ENCODE measurements at regions not wholly inside any gene's neighbourhood (a gene's known extent, or its start where the extent isn't known, plus 50 kb on each side); places are given as distances from the start of the nearest gene placed in this dataset.

DNA sequence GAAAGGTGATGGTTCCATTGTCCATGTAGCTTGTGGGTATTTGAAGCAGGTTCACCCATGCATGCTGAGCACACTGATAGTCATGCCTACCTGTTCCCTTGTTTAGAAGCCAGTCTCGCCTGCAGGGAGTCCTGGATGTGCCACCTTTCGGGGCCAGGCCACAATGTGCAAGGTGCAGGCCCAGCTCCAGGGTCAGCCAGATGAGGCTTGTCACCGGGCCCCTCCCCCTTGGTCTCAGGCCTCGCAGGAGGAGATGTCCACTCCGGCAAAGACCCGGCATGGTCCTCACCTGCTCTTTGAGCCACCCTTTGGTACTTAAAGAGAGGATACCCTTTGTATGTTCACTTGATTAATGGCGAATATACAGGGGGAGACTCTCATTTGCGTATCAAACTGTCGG, 140.4 kb upstream of the RTL1 start:
- TF ChIP-seq, protein P1, sequence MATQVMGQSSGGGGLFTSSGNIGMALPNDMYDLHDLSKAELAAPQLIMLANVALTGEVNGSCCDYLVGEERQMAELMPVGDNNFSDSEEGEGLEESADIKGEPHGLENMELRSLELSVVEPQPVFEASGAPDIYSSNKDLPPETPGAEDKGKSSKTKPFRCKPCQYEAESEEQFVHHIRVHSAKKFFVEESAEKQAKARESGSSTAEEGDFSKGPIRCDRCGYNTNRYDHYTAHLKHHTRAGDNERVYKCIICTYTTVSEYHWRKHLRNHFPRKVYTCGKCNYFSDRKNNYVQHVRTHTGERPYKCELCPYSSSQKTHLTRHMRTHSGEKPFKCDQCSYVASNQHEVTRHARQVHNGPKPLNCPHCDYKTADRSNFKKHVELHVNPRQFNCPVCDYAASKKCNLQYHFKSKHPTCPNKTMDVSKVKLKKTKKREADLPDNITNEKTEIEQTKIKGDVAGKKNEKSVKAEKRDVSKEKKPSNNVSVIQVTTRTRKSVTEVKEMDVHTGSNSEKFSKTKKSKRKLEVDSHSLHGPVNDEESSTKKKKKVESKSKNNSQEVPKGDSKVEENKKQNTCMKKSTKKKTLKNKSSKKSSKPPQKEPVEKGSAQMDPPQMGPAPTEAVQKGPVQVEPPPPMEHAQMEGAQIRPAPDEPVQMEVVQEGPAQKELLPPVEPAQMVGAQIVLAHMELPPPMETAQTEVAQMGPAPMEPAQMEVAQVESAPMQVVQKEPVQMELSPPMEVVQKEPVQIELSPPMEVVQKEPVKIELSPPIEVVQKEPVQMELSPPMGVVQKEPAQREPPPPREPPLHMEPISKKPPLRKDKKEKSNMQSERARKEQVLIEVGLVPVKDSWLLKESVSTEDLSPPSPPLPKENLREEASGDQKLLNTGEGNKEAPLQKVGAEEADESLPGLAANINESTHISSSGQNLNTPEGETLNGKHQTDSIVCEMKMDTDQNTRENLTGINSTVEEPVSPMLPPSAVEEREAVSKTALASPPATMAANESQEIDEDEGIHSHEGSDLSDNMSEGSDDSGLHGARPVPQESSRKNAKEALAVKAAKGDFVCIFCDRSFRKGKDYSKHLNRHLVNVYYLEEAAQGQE (IDR thresholded peaks at IDR 0.05; ENCODE audit: insufficient read depth in 1 of 2, low read depth in 2 of 2, low read length in 2 of 2): no peak
- TF ChIP-seq SIN3A (IDR thresholded peaks at IDR 0.05; ENCODE audit: borderline replicate concordance, insufficient read depth, low read length): no peak
- no peak for TF ChIP-seq POLR2AphosphoS5 (IDR thresholded peaks at IDR 0.05; ENCODE audit: low read depth, low read length)
- no peak for TF ChIP-seq FOXP2 (optimal IDR thresholded peaks at IDR 0.05; ENCODE audit: borderline replicate concordance, extremely low read depth, extremely low read length, insufficient read depth)
- no peak for TF ChIP-seq TAF1 (IDR thresholded peaks at IDR 0.05; ENCODE audit: borderline replicate concordance, insufficient read depth, low read length)

DNA sequence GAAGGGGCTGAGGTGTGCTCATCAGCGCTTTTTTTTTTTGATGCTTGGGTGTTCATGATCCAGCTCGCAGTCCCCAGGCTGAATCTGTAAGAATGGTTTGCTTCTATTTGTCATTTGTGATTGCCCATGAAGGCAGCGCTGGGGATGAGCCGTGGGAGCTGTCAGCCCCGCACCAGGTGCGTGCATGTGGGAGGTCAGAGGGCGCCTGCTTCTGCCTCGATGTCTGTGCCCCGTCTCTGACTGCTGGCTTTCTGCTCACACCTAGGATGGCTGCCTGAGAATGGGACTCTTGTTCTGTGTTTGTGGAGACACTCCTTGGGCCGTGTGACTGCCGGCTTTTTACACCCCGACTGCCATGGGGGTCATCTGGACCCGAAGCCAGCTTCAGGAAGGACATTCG, 141.2 kb upstream of the RTL1 start:
- TF ChIP-seq SIN3A (IDR thresholded peaks at IDR 0.05; ENCODE audit: borderline replicate concordance, insufficient read depth, low read length) (no peak), FOXP2 (optimal IDR thresholded peaks at IDR 0.05; ENCODE audit: borderline replicate concordance, extremely low read depth, extremely low read length, insufficient read depth) (no peak), TAF1 (IDR thresholded peaks at IDR 0.05; ENCODE audit: borderline replicate concordance, insufficient read depth, low read length) (no peak), POLR2AphosphoS5 (IDR thresholded peaks at IDR 0.05; ENCODE audit: low read depth, low read length) (no peak)
- TF ChIP-seq, protein P1 (IDR thresholded peaks at IDR 0.05; ENCODE audit: insufficient read depth in 1 of 2, low read depth in 2 of 2, low read length in 2 of 2): no peak

DNA sequence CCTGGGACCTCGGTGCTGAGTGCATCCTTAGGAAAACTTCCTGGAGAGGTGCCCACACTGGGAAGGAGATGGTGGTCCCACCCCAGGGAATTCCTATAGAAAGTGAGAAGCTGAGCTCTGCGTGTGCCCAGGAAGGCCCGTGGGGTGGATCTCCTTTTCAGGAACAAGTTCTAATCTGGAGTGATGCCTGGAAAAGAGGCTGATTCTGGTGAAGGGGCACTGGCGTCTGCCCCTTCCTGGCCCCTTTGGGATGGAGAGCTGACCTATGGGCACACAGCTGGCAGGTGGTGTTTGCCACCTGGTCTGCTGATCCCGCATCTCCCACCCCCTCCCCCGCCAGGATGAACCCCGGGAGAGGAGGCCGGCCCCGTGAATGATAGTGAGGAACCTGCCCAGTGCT, 142.0 kb upstream of the RTL1 start:
- TF ChIP-seq, protein P1 (IDR thresholded peaks at IDR 0.05; ENCODE audit: insufficient read depth in 1 of 2, low read depth in 2 of 2, low read length in 2 of 2): no peak
- TF ChIP-seq SIN3A (IDR thresholded peaks at IDR 0.05; ENCODE audit: borderline replicate concordance, insufficient read depth, low read length) (no peak), FOXP2 (optimal IDR thresholded peaks at IDR 0.05; ENCODE audit: borderline replicate concordance, extremely low read depth, extremely low read length, insufficient read depth) (no peak), POLR2AphosphoS5 (IDR thresholded peaks at IDR 0.05; ENCODE audit: low read depth, low read length) (no peak), TAF1 (IDR thresholded peaks at IDR 0.05; ENCODE audit: borderline replicate concordance, insufficient read depth, low read length) (no peak)

DNA sequence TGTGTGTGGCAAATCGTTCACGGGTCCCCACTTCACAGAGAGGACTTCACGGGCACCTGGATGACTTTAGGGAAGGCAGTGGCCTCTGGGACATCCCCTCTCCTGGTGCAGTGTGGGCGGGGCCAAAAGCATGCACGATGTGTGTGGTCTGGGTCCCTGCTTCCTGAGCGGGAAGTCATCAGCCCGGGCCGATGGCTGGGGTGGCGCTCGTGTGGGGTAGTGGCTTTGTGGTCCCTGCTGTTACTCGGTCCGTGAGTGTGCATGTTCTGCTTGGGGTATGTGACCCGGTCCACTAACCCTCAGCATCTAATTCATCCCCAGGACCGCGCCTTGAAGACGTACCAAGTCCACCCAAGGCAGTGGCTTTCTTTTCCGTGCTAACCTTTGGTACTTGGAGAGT, 142.5 kb upstream of the RTL1 start:
- no peak for TF ChIP-seq POLR2AphosphoS5 (IDR thresholded peaks at IDR 0.05; ENCODE audit: low read depth, low read length)
- TF ChIP-seq FOXP2 (optimal IDR thresholded peaks at IDR 0.05; ENCODE audit: borderline replicate concordance, extremely low read depth, extremely low read length, insufficient read depth): no peak
- no peak for TF ChIP-seq SIN3A (IDR thresholded peaks at IDR 0.05; ENCODE audit: borderline replicate concordance, insufficient read depth, low read length)
- no peak for TF ChIP-seq TAF1 (IDR thresholded peaks at IDR 0.05; ENCODE audit: borderline replicate concordance, insufficient read depth, low read length)
- TF ChIP-seq, protein P1 (IDR thresholded peaks at IDR 0.05; ENCODE audit: insufficient read depth in 1 of 2, low read depth in 2 of 2, low read length in 2 of 2): no peak

DNA sequence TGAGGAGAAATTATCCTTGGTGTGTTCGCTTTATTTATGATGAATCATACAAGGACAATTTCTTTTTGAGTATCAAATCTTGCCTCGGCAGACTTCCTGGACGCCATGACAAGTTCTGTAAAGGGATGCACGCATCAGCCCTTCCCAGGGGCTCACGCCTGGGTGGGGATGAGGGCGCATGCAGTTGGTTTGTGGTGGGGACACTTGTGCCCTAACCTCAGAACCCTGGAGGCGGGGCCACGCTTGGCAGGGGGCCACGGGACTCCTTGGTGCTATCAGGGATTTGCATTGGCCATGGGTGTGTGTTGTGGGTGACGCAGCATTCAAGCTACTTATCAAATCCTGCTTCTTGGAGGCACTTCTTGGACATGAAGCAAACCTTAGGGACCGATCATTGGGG, 143.8 kb upstream of the RTL1 start:
- no peak for TF ChIP-seq FOXP2 (optimal IDR thresholded peaks at IDR 0.05; ENCODE audit: borderline replicate concordance, extremely low read depth, extremely low read length, insufficient read depth)
- TF ChIP-seq TAF1 (IDR thresholded peaks at IDR 0.05; ENCODE audit: borderline replicate concordance, insufficient read depth, low read length): no peak
- TF ChIP-seq, protein P1 (IDR thresholded peaks at IDR 0.05; ENCODE audit: insufficient read depth in 1 of 2, low read depth in 2 of 2, low read length in 2 of 2): no peak
- TF ChIP-seq SIN3A (IDR thresholded peaks at IDR 0.05; ENCODE audit: borderline replicate concordance, insufficient read depth, low read length): no peak
- no peak for TF ChIP-seq POLR2AphosphoS5 (IDR thresholded peaks at IDR 0.05; ENCODE audit: low read depth, low read length)

Measured in PFSK-1 (cell line).